H9 (cell line): ENCODE measurements at regions not wholly inside any gene's neighbourhood (a gene's known extent, or its start where the extent isn't known, plus 50 kb on each side); places are given as distances from the start of the nearest gene placed in this dataset.

Experiments used
- DNase-seq: peaks from one replicate; pipeline ENCODE4 v3.0.0-alpha.2; 2017
- H2AFZ ChIP-seq: one replicate; pipeline ENCODE4 v1.6.1; 2013; ENCODE audit warnings: mild to moderate bottlenecking, low read length, control low read depth, moderate library complexity
- H2AK5ac ChIP-seq: 2 replicates; pipeline ENCODE4 v1.6.1; 2013; ENCODE audit warnings: low read length, control low read depth, mixed read lengths; ENCODE audit not compliant: insufficient read length
- H2BK120ac ChIP-seq: one replicate; pipeline ENCODE4 v1.6.1; 2013; ENCODE audit warnings: low read depth, mild to moderate bottlenecking, low read length, control low read depth, inconsistent platforms; ENCODE audit not compliant: poor library complexity, severe bottlenecking
- H2BK12ac ChIP-seq: 2 replicates; pipeline ENCODE4 v1.6.1; 2013; ENCODE audit warnings: low read length, control low read depth, mixed read lengths, low read depth; ENCODE audit not compliant: insufficient read length
- H2BK15ac ChIP-seq: 2 replicates; pipeline ENCODE4 v1.6.1; 2013; ENCODE audit warnings: low read depth, low read length, control low read depth
- H2BK20ac ChIP-seq: one replicate; pipeline ENCODE4 v1.6.1; 2013; ENCODE audit warnings: low read depth, mild to moderate bottlenecking, low read length, control low read depth, inconsistent platforms; ENCODE audit not compliant: poor library complexity, severe bottlenecking
- H2BK5ac ChIP-seq: 2 replicates; pipeline ENCODE4 v1.6.1; 2013; ENCODE audit warnings: low read length, control low read depth, mixed read lengths; ENCODE audit not compliant: insufficient read length
- H3K14ac ChIP-seq: 2 replicates; pipeline ENCODE4 v1.6.1; 2013; ENCODE audit warnings: low read length, control low read depth; ENCODE audit not compliant: insufficient read depth
- H3K18ac ChIP-seq: 2 replicates; pipeline ENCODE4 v1.6.1; 2013; ENCODE audit warnings: low read depth, mild to moderate bottlenecking, mixed read lengths, low read length, control low read depth; ENCODE audit not compliant: insufficient read length
- H3K23ac ChIP-seq: 2 replicates; pipeline ENCODE4 v1.6.1; 2013; ENCODE audit warnings: low read length, control low read depth, mixed read lengths, low read depth; ENCODE audit not compliant: insufficient read length
- H3K23me2 ChIP-seq: 2 replicates; pipeline ENCODE4 v1.6.1; 2013; ENCODE audit warnings: low read depth, mild to moderate bottlenecking, mixed read lengths, low read length, control low read depth; ENCODE audit not compliant: insufficient read length, poor library complexity, severe bottlenecking
- H3K27ac ChIP-seq: 2 replicates; pipeline ENCODE4 v1.5.1; 2013; ENCODE audit warnings: low read length, control low read depth, mixed read lengths, low read depth; ENCODE audit not compliant: insufficient read length
- H3K27me3 ChIP-seq: 2 replicates; pipeline ENCODE4 v1.6.1; 2013; ENCODE audit warnings: low read length, control low read depth, inconsistent platforms; ENCODE audit not compliant: insufficient read depth
- H3K4ac ChIP-seq: 2 replicates; pipeline ENCODE4 v1.6.1; 2013; ENCODE audit warnings: low read depth, mild to moderate bottlenecking, control low read depth, inconsistent platforms, low read length, moderate library complexity
- H3K4me1 ChIP-seq: 2 replicates; pipeline ENCODE4 v1.6.1; 2013; ENCODE audit warnings: low read length, control low read depth, inconsistent platforms; ENCODE audit not compliant: insufficient read depth
- H3K4me2 ChIP-seq: 2 replicates; pipeline ENCODE4 v1.6.1; 2013; ENCODE audit warnings: low read length, control low read depth, mixed read lengths; ENCODE audit not compliant: insufficient read length, insufficient read depth
- H3K56ac ChIP-seq: 2 replicates; pipeline ENCODE4 v1.6.1; 2013; ENCODE audit warnings: low read depth, mild to moderate bottlenecking, mixed read lengths, low read length, control low read depth; ENCODE audit not compliant: insufficient read length
- H3K79me1 ChIP-seq: 2 replicates; pipeline ENCODE4 v1.6.1; 2013; ENCODE audit warnings: low read depth, mild to moderate bottlenecking, moderate library complexity, low read length, control low read depth, inconsistent platforms; ENCODE audit not compliant: insufficient read depth, poor library complexity, severe bottlenecking
- H3K79me2 ChIP-seq: 2 replicates; pipeline ENCODE4 v1.6.1; 2013; ENCODE audit warnings: low read length, control low read depth, inconsistent platforms; ENCODE audit not compliant: insufficient read depth
- H3K9ac ChIP-seq: 2 replicates; pipeline ENCODE4 v1.6.1; 2013; ENCODE audit warnings: low read length, control low read depth, mixed read lengths; ENCODE audit not compliant: insufficient read length; ENCODE audit errors: extremely low read depth
- H3K9me3 ChIP-seq: one replicate; pipeline ENCODE4 v1.6.1; 2013; ENCODE audit warnings: low read depth, low read length, inconsistent platforms; ENCODE audit not compliant: control insufficient read depth
- H3T11ph ChIP-seq: one replicate; pipeline ENCODE4 v1.6.1; 2013; ENCODE audit warnings: mild to moderate bottlenecking, low read length, control low read depth, inconsistent platforms
- H4K20me1 ChIP-seq: one replicate; pipeline ENCODE4 v1.6.1; 2013; ENCODE audit not compliant: control insufficient read depth, insufficient read length, insufficient read depth
- H4K5ac ChIP-seq: 2 replicates; pipeline ENCODE4 v1.6.1; 2013; ENCODE audit warnings: low read depth, mild to moderate bottlenecking, mixed read lengths, low read length, control low read depth; ENCODE audit not compliant: insufficient read length
- H4K8ac ChIP-seq: replicated peaks from 2 replicates; pipeline ENCODE4 v1.6.1; 2013; ENCODE audit warnings: low read length, control low read depth, mixed read lengths, low read depth; ENCODE audit not compliant: insufficient read length
- H4K91ac ChIP-seq: 2 replicates; pipeline ENCODE4 v1.6.1; 2013; ENCODE audit warnings: low read depth, mild to moderate bottlenecking, moderate library complexity, mixed read lengths, low read length, control low read depth; ENCODE audit not compliant: insufficient read length
- H3K27ac Mint-ChIP-seq, 3 experiments: 2 replicates in 2 of 3; 3 replicates in 1 of 3; pipeline ENCODE4 v1.8.0; 2020 to 2021; ENCODE audit warnings: mixed read lengths in 3 of 3, mild to moderate bottlenecking in 1 of 3, moderate library complexity in 1 of 3
- H3K27me3 Mint-ChIP-seq: 2 replicates; pipeline ENCODE4 v1.8.0; 2021; ENCODE audit warnings: low read depth, mild to moderate bottlenecking, moderate library complexity, mixed read lengths
- H3K36me3 Mint-ChIP-seq, 3 experiments: 2 replicates in 2 of 3; 3 replicates in 1 of 3; pipeline ENCODE4 v1.8.0; 2020 to 2021; ENCODE audit warnings: low read depth in 3 of 3, mixed read lengths in 3 of 3; ENCODE audit not compliant: insufficient read depth in 1 of 3
- H3K4me1 Mint-ChIP-seq, 2 experiments: 2 replicates each; pipeline ENCODE4 v1.8.0; 2020; ENCODE audit warnings: mixed read lengths in 2 of 2
- H3K4me3 Mint-ChIP-seq, 2 experiments: 2 replicates in 1 of 2; 3 replicates in 1 of 2; pipeline ENCODE4 v1.8.0; 2020 to 2021; ENCODE audit warnings: mild to moderate bottlenecking in 2 of 2, mixed read lengths in 2 of 2, moderate library complexity in 1 of 2
- H3K9me3 Mint-ChIP-seq, 2 experiments: 2 replicates in 1 of 2; 3 replicates in 1 of 2; pipeline ENCODE4 v1.8.0; 2020; ENCODE audit warnings: mild to moderate bottlenecking in 2 of 2, mixed read lengths in 2 of 2, moderate library complexity in 1 of 2
- WGBS: extraction: QIAGEN DNeasy Blood & Tissue Kit; methylation state at CpG from one replicate; pipeline ENCODE4 v1.1.7; 2013; ENCODE audit warnings: missing lambda C conversion rate, low lambda C conversion rate, mixed read lengths; ENCODE audit not compliant: insufficient read length; ENCODE audit errors: extremely low coverage; 5-methylcytosine and 5-hydroxymethylcytosine counted together
- TF ChIP-seq, protein P1 (sequence below): fragments of 200-600 bp; sonication (generic); conservative IDR thresholded peaks from 3 replicates; pipeline ENCODE4 v1.8.0; 2021; ENCODE audit warnings: antibody characterized with exemption, mild to moderate bottlenecking

DNA sequence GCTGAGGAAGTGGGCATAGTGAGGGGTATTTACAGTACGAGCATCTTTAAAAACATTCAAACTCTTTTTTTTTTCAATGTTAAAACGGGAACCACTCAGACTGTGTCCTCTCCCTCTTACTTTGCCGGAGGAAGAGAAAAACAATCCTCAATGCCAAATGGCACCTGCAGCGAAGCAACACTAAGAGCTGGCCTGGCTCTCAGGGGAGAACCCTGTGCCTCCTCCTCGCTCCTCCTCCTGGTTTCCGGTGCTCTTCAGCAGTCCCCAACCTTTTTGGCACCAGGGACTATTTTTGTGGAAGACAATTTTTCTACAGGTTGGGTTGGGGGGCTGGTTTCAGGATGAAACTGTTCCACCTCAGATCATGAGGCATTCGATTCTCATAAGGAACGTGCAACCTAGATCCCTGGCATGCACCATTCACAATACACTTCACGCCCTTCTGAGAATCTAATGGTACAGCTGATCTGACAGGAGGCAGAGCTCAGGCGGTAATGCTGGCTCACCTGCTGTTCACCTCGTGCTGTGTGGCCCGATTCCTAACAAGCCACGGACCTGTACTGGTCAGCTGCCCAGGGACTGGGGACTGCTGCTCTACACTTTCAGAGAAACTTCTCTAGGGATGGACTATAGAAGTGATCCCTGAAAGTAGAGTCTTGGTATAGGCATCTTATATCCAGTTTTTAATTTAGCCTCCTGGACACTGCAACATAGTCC, 404.1 kb downstream of the RAPGEF2 start:
- H3K23me2 ChIP-seq: no peaks in the 10 kb centered on the region
- no CpG with 5 or more reads among the region's 13 CpGs for WGBS
- no peak overlapping the region for H2BK5ac ChIP-seq
- H2AK5ac ChIP-seq: no peak overlapping the region
- peaks cover 39 to 43% of the 10 kb centered on the region in 2 experiments for H3K4me1 Mint-ChIP-seq
- H4K20me1 ChIP-seq: no peaks in the 10 kb centered on the region
- DNase-seq: no peak
- H3T11ph ChIP-seq: no peak overlapping the region
- no peaks in the 10 kb centered on the region for H3K9me3 Mint-ChIP-seq
- no peak overlapping the region for H3K56ac ChIP-seq
- H4K5ac ChIP-seq: no peak overlapping the region
- no peak overlapping the region for H4K8ac ChIP-seq
- H3K4me3 Mint-ChIP-seq: no peak overlapping the region
- H3K9me3 ChIP-seq: no peaks in the 10 kb centered on the region
- H2BK20ac ChIP-seq: no peak overlapping the region
- H3K4me1 ChIP-seq: peaks cover 2% of the 10 kb centered on the region; the same call in 1 of the 2 replicates
- H2AFZ ChIP-seq: no peak overlapping the region
- no peak overlapping the region for H2BK12ac ChIP-seq
- no peaks in the 10 kb centered on the region for H3K27me3 Mint-ChIP-seq
- H3K23ac ChIP-seq: no peak overlapping the region
- no peak overlapping the region for H3K18ac ChIP-seq
- no peak overlapping the region for H3K27ac ChIP-seq
- H2BK120ac ChIP-seq: no peak overlapping the region
- no peak overlapping the region for H2BK15ac ChIP-seq
- no peak overlapping the region for H4K91ac ChIP-seq
- H3K9ac ChIP-seq: no peak overlapping the region
- TF ChIP-seq, protein P1, sequence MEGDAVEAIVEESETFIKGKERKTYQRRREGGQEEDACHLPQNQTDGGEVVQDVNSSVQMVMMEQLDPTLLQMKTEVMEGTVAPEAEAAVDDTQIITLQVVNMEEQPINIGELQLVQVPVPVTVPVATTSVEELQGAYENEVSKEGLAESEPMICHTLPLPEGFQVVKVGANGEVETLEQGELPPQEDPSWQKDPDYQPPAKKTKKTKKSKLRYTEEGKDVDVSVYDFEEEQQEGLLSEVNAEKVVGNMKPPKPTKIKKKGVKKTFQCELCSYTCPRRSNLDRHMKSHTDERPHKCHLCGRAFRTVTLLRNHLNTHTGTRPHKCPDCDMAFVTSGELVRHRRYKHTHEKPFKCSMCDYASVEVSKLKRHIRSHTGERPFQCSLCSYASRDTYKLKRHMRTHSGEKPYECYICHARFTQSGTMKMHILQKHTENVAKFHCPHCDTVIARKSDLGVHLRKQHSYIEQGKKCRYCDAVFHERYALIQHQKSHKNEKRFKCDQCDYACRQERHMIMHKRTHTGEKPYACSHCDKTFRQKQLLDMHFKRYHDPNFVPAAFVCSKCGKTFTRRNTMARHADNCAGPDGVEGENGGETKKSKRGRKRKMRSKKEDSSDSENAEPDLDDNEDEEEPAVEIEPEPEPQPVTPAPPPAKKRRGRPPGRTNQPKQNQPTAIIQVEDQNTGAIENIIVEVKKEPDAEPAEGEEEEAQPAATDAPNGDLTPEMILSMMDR: no peak
- no peaks in the 10 kb centered on the region for H3K36me3 Mint-ChIP-seq
- H3K14ac ChIP-seq: no peak overlapping the region; the same call in 1 of the 2 replicates
- no peaks in the 10 kb centered on the region for H3K27me3 ChIP-seq
- H3K79me2 ChIP-seq: no peaks in the 10 kb centered on the region
- no peak overlapping the region for H3K4me2 ChIP-seq
- no peaks in the 10 kb centered on the region for H3K79me1 ChIP-seq
- peak overlapping the region in 1 of 3 experiments; percentile 33; a peak in 1 of 7 replicates for H3K27ac Mint-ChIP-seq
- H3K4ac ChIP-seq: no peak overlapping the region
